ENCODE measurements at regions not wholly inside any gene's neighbourhood (a gene's known extent, or its start where the extent isn't known, plus 50 kb on each side); places are given as distances from the start of the nearest gene placed in this dataset.
"Not testable (repeated sequence)": the region's sequence is repeated elsewhere in the genome, so short reads cannot be mapped to it uniquely, and the experiment has no call there.

DNA sequence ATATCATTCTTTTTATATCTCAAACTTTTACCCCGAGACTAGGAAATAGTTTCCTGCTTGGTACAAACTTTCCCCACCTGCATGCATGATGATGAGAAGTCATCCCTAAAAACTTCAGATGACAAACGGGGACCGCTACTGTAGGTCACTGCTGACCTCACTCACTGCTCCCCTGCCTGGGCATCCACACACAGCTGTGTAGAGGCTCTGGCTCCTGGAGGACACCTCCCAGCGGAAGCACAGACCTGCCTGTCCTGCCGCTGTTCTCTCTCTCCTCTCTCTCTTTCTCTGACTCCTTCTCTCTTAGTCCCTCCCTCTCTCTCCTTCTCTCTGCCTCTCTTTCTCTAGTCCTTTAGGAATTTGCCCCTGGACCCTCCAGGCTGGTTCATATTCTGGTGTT is 202.9 kb upstream of the PITRM1 start:
- DNase-seq (ENCODE audit: low read depth) = no peak

- DNase-seq (ENCODE audit: low read depth) = no peak
These were observed 202.3 kb upstream of the PITRM1 start for GRCh38 chr10:3374914-3375313.

- not testable (repeated sequence) for DNase-seq (ENCODE audit: low read depth)
These were observed 200.9 kb upstream of the PITRM1 start for GRCh38 chr10:3373374-3374027.

DNA sequence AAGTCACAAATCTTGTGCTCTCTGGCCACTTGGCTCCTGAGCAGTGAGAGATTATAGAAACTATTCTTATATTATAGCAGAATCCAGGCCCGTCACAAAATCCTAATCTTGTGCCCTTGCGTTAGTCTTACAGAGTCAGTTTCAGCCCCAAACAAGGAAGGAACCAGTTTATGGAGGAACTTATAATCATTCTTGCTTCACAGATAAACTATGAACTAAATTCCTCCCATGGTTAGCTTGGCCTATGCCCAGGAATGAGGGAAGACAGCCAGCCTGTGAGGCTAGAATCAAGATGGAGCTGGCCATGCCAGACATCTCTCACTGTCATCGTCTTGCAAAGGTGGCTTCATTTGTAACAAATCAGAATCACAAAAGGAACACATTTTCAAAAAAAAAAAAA is 199.7 kb upstream of the PITRM1 start:
- DNase-seq (ENCODE audit: low read depth) = no peak

DNA sequence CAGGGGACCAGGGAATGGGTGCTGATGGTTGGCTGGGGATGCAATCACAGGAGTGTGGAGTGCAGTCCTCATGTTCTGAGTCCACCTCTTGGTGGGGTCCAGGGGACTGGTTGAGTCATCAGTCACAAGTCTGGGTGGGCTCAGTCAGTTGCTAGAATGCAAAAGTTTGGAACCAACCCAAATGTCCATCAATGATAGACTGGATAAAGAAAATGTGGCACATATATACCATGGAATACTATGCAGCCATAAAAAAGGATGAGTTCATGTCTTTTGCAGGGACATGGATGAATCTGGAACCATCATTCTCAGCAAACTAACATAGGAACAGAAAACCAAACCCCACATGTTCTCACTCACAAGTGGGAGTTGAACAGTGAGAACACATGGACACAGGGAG is 199.0 kb upstream of the PITRM1 start:
- DNase-seq (ENCODE audit: low read depth) = not testable (repeated sequence)

GRCh38 chr10:3366735-3367405 is 194.3 kb upstream of the PITRM1 start:
- no peak for DNase-seq (ENCODE audit: low read depth)

DNA sequence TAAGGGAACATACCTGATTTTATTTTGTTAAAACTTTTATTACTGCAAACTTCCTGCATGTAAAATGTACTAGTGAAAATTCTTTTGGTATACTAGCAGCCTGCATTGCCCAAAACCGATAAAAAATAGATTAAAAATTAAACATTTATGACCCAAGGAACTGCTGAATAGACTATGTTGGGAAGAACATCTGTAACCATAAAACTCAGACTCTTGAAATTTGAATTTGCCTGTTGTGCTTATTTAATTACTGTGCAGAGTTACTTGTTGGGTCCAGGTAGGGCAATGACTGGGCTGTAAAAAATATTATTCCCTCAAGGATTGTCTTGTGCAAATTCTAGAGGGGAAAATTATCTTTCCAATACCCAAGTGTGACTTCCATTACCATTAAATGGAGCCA is 193.5 kb upstream of the PITRM1 start:
- no peak for DNase-seq (ENCODE audit: low read depth)

GRCh38 chr10:3365630-3366029 is 193.0 kb upstream of the PITRM1 start:
- DNase-seq (ENCODE audit: low read depth) = no peak

DNA sequence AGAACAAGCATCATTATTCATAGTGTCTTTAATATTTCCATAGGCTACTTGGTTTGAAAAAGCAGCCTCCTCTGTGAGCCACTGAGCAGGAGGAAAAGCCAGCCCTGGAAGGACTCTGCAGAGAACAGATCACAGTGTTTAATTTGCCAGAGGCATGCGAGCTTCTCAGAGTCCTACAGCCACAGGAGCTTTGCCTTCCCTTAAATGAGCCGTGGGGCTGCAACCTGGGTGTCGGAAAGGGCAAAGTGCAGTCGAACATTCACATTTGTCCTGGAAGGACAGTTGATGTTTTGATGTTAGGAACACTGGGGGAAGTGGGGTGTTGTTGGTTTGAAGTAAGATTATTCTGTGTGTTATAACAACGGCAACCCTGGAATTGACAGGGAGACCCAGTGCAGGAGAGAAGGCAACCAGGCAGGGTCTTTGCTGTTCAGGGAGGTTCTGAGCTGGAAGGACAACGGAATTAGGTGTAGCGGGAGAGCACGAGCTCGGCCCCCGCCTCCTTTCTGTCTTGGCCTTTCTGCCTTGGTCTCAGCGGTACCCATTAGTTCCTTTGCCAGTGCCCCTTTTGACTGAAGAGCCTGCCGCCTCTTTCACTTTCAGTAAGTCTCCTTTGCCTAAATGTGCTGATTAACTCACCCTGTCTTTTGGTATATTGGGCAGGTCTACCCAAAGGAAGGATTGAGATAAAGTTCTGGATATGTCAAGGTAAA is 192.3 kb upstream of the PITRM1 start:
- no peak for DNase-seq (ENCODE audit: low read depth)

DNA sequence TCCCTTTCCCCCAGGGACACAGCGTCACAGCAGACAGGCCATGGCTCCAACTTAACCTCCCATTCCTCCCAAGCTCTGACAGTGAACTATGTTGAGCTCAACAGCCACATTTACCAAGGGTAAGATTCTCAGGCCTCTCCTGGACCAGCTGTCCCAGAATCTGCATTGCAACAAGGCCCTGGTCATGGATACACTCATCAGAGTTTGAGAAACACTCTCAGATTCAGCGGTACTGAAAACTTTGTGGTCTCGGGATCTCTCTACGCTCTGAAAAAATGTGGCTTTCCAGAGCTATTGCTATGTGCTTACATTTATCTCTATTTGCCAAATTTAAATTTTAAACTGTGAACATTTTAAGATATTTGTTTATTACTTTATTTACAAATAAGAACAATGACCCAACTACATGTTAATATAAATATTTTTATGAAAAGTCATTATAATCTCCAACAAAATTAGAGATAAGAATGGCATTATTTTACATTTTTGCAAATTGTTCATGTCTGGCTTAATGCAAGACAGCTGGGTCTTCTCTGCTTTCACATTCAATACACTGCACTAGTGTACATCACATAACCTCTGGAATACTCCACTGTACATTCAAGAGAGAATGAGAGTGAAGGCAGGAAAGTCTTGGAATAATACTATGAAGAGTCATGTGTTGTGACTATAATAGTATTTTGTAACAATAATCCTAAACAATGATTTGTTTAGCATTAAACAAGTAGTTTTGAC is 190.9 kb upstream of the PITRM1 start:
- no peak for DNase-seq (ENCODE audit: low read depth)

- no peak for DNase-seq (ENCODE audit: low read depth)
These were observed 189.8 kb upstream of the PITRM1 start for GRCh38 chr10:3362394-3362793.

GRCh38 chr10:3361640-3362039 is 189.1 kb upstream of the PITRM1 start:
- DNase-seq (ENCODE audit: low read depth) = no peak

- DNase-seq (ENCODE audit: low read depth) = no peak
These were observed 185.2 kb upstream of the PITRM1 start for GRCh38 chr10:3357737-3358136.

DNA sequence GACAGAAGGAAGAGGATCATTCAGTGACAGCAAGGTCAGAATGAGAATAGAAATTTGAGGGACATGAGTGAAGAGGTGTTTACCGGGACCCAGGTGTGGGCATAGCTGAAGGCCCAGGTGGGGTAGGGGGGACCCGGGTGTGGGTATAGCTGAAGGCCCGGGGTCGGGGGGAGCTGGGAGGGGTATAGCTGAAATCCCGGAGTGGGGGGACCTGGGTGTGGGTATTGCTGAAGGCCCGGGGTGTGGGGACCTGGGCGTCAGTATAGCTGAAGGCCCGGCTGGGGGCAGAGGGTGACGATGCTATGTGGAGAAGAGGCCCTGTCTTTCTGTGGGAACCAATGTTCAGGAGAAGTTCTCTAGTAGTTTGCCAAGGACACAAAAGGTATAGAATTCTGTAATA is 183.0 kb upstream of the PITRM1 start:
- no peak for DNase-seq (ENCODE audit: low read depth)

GRCh38 chr10:3354174-3354900 is 181.8 kb upstream of the PITRM1 start:
- DNase-seq (ENCODE audit: low read depth) = no peak

GRCh38 chr10:3353235-3353634 is 180.7 kb upstream of the PITRM1 start:
- no peak for DNase-seq (ENCODE audit: low read depth)

DNA sequence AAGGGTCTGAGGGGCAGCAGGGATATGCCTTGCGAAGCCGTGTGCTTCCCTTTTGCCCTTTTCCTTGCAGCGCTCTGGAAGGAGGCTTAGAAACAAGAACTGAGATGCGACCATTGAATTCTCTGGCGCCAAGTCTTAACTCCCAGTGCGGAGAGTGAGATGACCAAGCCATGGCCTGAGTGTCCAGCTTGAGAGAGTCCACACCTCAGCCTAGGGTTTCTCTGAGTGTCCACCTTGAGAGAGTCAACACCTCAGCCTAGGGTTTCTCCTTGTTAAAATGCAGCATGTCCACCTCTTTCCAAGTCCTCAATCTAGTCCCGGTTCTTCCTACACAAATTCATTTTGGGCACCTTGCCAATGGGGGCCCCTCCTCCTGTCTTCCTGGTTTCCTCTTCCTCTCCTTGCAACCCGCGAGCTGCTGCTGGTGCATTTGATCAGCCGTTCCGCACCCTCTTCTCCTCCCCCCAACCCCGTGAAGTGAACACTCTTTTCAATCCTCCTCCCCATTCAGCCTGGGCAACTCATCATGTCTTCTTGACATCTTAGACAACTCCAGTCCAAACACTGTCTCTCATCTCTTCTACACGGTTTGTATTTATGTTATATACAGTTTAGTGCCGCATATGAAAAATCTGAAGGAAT is 178.2 kb upstream of the PITRM1 start:
- no peak for DNase-seq (ENCODE audit: low read depth)

GRCh38 chr10:3350205-3350604 is 177.6 kb upstream of the PITRM1 start:
- DNase-seq (ENCODE audit: low read depth) = no peak

- no peak for DNase-seq (ENCODE audit: low read depth)
These were observed 176.0 kb upstream of the PITRM1 start for GRCh38 chr10:3348564-3348963.

- no peak for DNase-seq (ENCODE audit: low read depth)
These were observed 175.0 kb upstream of the PITRM1 start for GRCh38 chr10:3347413-3348182.

- no peak for DNase-seq (ENCODE audit: low read depth)
These were observed 174.3 kb upstream of the PITRM1 start for GRCh38 chr10:3346851-3347250.
